Stimulated activated CD4-positive, alpha-beta T cell treated with anti-CD3 and anti-CD28 coated beads, Interleukin-1b, Interleukin-23, amount 100 ng/mL, for 1 hour (primary cell): ENCODE measurements at regions not wholly inside any gene's neighbourhood (a gene's known extent, or its start where the extent isn't known, plus 50 kb on each side); places are given as distances from the start of the nearest gene placed in this dataset.
"Not testable (repeated sequence)": the region's sequence is repeated elsewhere in the genome, so short reads cannot be mapped to it uniquely, and the experiment has no call there.

Experiments used
- DNase-seq, 2 donors: peaks; one replicate each; pipeline ENCODE4 v3.0.0-alpha.2; 2020; ENCODE audit warnings: low read depth in 2 of 2

DNA sequence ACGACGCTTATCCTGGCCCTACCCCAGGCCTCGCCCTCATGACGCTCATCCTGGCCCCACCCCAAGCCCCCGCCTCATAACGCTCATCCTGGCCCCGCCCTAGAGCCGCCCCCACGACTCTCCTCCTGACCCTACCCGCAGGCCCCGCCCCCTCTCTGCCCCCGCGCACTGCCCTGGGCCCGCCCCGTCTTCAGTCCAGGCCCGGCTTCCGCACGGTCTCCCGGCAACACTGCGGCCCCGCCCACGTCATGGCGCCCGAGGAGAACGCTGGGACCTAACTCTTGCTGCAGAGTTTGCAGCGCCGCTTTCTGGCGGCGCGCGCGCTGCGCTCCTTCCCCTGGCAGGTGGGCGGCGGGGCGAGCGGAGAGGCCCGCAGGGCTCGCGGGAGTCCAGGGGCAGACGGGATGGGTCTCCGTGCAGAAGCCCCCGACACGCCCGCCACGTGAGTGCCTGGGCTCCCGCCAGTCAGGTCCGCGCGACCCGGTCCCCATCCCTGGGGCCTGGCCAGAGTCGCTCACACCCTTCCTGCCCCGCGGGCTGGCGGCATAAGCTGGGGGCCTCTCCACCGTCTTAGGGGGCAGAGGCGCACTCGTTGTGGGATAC lies 52.5 kb upstream of the ROPN1B start:
- DNase-seq: peak; percentile 87 to 92

- not testable (repeated sequence) for DNase-seq
These were observed 51.9 kb upstream of the ROPN1B start for GRCh38 chr3:125917020-125917549.

DNA sequence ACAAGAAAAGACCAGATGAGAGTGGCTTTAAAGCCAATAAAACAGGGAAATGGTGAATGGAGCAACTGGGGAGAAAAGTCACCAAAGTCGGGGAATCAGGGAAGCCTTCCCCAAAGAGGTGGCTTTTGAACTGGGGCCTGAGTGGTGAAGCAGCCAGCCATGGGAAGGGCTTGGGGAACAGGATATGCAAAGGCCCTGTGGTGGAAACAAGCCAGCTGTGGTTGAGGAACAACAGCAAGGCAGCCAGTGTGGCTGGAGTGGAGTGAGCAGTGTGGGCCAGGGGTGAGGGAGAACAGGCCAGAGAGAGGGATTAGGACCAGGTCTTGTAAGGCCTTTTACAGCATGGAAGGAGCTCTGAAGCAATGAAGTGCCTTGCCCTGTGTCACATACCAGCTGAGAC lies 51.0 kb upstream of the ROPN1B start:
- DNase-seq: not testable (repeated sequence)

GRCh38 chr3:125918451-125918850 lies 50.5 kb upstream of the ROPN1B start:
- DNase-seq: not testable (repeated sequence)

DNA sequence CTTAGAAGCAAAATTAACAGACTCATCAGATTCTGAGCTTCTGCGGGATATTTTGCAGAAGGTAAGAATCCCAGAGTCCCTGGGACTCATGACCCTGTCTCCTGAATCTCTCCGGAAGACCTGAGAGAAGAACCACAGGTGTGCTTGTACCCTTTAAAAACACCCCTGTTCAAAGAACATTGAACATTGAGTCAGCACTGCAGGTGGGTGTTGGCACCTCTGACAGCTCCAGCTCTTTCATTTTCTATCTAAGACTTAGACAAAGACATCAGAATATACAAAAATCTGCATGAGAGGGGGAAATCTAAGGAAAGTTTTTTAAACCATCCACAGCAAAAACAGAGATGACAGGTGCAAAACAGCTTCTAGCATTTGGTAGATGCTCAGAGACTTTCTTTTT lies 50.1 kb upstream of the ROPN1B start:
- not testable (repeated sequence) for DNase-seq
